SK-N-SH treated with all-trans-retinoic acid at 6 μM for 48 hours (cell line): ENCODE measurements at regions not wholly inside any gene's neighbourhood (a gene's known extent, or its start where the extent isn't known, plus 50 kb on each side); places are given as distances from the start of the nearest gene placed in this dataset.

Source experiments
- ATAC-seq: fragments of 200-7000 bp; cut with Tn5 transposase; 3 replicates; pipeline ENCODE4 v1.9.1; 2020; ENCODE audit warnings: mild to moderate bottlenecking, moderate library complexity
- ARNTL ChIP-seq: fragments of 450-650 bp; formaldehyde crosslinking; IDR thresholded peaks from 2 replicates; pipeline ENCODE4 v1.5.0; 2020; ENCODE audit warnings: low read depth, mild to moderate bottlenecking, moderate library complexity, borderline replicate concordance
- BACH2 ChIP-seq: fragments of 250-450 bp; sonication (Bioruptor Pico); IDR thresholded peaks from 2 replicates; pipeline ENCODE4 v1.9.0; 2021; ENCODE audit warnings: mild to moderate bottlenecking, borderline replicate concordance
- ESRRG ChIP-seq: fragments of 250-450 bp; sonication (Bioruptor Pico); IDR thresholded peaks from 2 replicates; pipeline ENCODE4 v1.6.1; 2021; ENCODE audit warnings: mild to moderate bottlenecking
- GLIS3 ChIP-seq: fragments of 250-450 bp; sonication (Bioruptor Pico); IDR thresholded peaks from 2 replicates; pipeline ENCODE4 v1.5.0; 2020; ENCODE audit warnings: mild to moderate bottlenecking, moderate library complexity
- ISL1 ChIP-seq: fragments of 250-450 bp; sonication (Bioruptor Pico); IDR thresholded peaks from 2 replicates; pipeline ENCODE4 v2.1.2; 2022; ENCODE audit warnings: mild to moderate bottlenecking, moderate library complexity
- OSR1 ChIP-seq: fragments of 250-450 bp; sonication (Bioruptor Pico); IDR thresholded peaks from 2 replicates; pipeline ENCODE4 v1.8.0; 2022; ENCODE audit warnings: moderate library complexity, mild to moderate bottlenecking, inconsistent platforms
- PPARA ChIP-seq: fragments of 250-450 bp; sonication (Bioruptor Pico); IDR thresholded peaks from 2 replicates; pipeline ENCODE4 v1.5.0; 2020; ENCODE audit warnings: mild to moderate bottlenecking, borderline replicate concordance
- RARB ChIP-seq: fragments of 250-450 bp; sonication (Bioruptor Pico); IDR thresholded peaks from 2 replicates; pipeline ENCODE4 v1.8.0; 2021; ENCODE audit warnings: mild to moderate bottlenecking, moderate library complexity
- SNAI2 ChIP-seq: fragments of 250-450 bp; sonication (Bioruptor Pico); IDR thresholded peaks from 2 replicates; pipeline ENCODE4 v1.5.0; 2020; ENCODE audit warnings: mild to moderate bottlenecking, moderate library complexity
- TCF4 ChIP-seq: fragments of 250-450 bp; sonication (Bioruptor Pico); IDR thresholded peaks from 2 replicates; pipeline ENCODE4 v1.8.0; 2021; ENCODE audit warnings: mild to moderate bottlenecking, moderate library complexity, borderline replicate concordance
- TOX ChIP-seq: fragments of 250-450 bp; sonication (Bioruptor Pico); IDR thresholded peaks from 2 replicates; pipeline ENCODE4 v1.8.0; 2021; ENCODE audit warnings: mild to moderate bottlenecking, moderate library complexity, borderline replicate concordance
- ZC3H10 ChIP-seq: fragments of 250-450 bp; sonication (Bioruptor Pico); IDR thresholded peaks from 2 replicates; pipeline ENCODE4 v1.5.1; 2021; ENCODE audit warnings: mild to moderate bottlenecking, moderate library complexity
- ZFP3 ChIP-seq: fragments of 250-450 bp; sonication (Bioruptor Pico); IDR thresholded peaks from 2 replicates; pipeline ENCODE4 v1.5.0; 2020; ENCODE audit warnings: mild to moderate bottlenecking, moderate library complexity
- ZFP30 ChIP-seq: fragments of 450-650 bp; formaldehyde crosslinking; IDR thresholded peaks from 2 replicates; pipeline ENCODE4 v1.5.0; 2022; ENCODE audit warnings: mild to moderate bottlenecking, moderate library complexity
- ZNF565 ChIP-seq: fragments of 450-650 bp; formaldehyde crosslinking; conservative IDR thresholded peaks from 2 replicates; pipeline ENCODE4 v1.5.0; 2020; ENCODE audit warnings: low read depth, mild to moderate bottlenecking, moderate library complexity
- ZNF70 ChIP-seq: fragments of 450-650 bp; formaldehyde crosslinking; IDR thresholded peaks from 2 replicates; pipeline ENCODE4 v1.5.0; 2020; ENCODE audit warnings: mild to moderate bottlenecking, moderate library complexity
- ZNF8 ChIP-seq: fragments of 450-650 bp; formaldehyde crosslinking; IDR thresholded peaks from 2 replicates; pipeline ENCODE4 v1.5.0; 2020; ENCODE audit warnings: mild to moderate bottlenecking, moderate library complexity
- TF ChIP-seq, protein P1 (sequence below): fragments of 250-450 bp; sonication (Bioruptor Pico); IDR thresholded peaks from 2 replicates; pipeline ENCODE4 v1.8.0; 2021; ENCODE audit warnings: low read depth, mild to moderate bottlenecking, moderate library complexity, borderline replicate concordance
- TF ChIP-seq, protein P2 (sequence below): fragments of 250-450 bp; sonication (Bioruptor Pico); IDR thresholded peaks from 2 replicates; pipeline ENCODE4 v1.5.1; 2020; ENCODE audit warnings: low read depth, mild to moderate bottlenecking, moderate library complexity
- TF ChIP-seq, protein P3 (sequence below): fragments of 250-450 bp; sonication (Bioruptor Pico); IDR thresholded peaks from 2 replicates; pipeline ENCODE4 v1.5.0; 2020; ENCODE audit warnings: mild to moderate bottlenecking, moderate library complexity
- TF ChIP-seq, protein P4 (sequence below): fragments of 250-450 bp; sonication (Bioruptor Pico); IDR thresholded peaks from 2 replicates; pipeline ENCODE4 v1.5.1; 2021; ENCODE audit warnings: mild to moderate bottlenecking, moderate library complexity
- TF ChIP-seq, protein P5 (sequence below): fragments of 250-450 bp; sonication (Bioruptor Pico); IDR thresholded peaks from 2 replicates; pipeline ENCODE4 v1.8.0; 2020; ENCODE audit warnings: mild to moderate bottlenecking, moderate library complexity, borderline replicate concordance

DNA sequence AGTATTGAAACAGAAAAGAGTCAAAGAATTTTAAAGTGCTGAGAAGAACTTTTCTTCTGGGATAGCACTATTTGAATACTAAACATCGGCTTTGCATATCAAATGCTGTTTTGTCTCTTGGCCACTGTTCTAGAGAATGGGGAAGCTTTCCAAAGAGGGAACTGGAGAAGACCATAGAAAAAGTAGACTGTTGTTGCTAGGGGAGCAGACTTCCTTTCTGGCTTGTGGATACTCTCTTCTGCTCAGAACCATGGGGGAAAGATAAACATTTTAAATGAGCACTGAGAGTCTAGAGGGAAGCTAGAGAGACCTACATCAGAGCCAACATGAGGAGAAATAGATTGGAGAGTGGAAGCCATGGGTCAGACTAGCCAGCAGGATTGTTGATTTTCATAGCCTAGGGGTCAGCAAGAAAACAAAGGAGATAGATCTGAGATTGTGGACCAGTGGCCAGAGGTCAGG lies 315.7 kb downstream of the KCTD12 start (continued):
- TF ChIP-seq ZC3H10 (CRISPR knock-in tag) (no peak), ISL1 (CRISPR knock-in tag) (no peak), TCF4 (CRISPR knock-in tag) (no peak)
- TF ChIP-seq, protein P1, sequence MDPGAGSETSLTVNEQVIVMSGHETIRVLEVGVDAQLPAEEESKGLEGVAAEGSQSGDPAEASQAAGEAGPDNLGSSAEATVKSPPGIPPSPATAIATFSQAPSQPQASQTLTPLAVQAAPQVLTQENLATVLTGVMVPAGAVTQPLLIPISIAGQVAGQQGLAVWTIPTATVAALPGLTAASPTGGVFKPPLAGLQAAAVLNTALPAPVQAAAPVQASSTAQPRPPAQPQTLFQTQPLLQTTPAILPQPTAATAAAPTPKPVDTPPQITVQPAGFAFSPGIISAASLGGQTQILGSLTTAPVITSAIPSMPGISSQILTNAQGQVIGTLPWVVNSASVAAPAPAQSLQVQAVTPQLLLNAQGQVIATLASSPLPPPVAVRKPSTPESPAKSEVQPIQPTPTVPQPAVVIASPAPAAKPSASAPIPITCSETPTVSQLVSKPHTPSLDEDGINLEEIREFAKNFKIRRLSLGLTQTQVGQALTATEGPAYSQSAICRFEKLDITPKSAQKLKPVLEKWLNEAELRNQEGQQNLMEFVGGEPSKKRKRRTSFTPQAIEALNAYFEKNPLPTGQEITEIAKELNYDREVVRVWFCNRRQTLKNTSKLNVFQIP (CRISPR knock-in tag) = no peak
- TF ChIP-seq, protein P2, sequence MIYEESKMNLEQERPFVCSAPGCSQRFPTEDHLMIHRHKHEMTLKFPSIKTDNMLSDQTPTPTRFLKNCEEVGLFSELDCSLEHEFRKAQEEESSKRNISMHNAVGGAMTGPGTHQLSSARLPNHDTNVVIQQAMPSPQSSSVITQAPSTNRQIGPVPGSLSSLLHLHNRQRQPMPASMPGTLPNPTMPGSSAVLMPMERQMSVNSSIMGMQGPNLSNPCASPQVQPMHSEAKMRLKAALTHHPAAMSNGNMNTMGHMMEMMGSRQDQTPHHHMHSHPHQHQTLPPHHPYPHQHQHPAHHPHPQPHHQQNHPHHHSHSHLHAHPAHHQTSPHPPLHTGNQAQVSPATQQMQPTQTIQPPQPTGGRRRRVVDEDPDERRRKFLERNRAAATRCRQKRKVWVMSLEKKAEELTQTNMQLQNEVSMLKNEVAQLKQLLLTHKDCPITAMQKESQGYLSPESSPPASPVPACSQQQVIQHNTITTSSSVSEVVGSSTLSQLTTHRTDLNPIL (CRISPR knock-in tag) = no peak

DNA sequence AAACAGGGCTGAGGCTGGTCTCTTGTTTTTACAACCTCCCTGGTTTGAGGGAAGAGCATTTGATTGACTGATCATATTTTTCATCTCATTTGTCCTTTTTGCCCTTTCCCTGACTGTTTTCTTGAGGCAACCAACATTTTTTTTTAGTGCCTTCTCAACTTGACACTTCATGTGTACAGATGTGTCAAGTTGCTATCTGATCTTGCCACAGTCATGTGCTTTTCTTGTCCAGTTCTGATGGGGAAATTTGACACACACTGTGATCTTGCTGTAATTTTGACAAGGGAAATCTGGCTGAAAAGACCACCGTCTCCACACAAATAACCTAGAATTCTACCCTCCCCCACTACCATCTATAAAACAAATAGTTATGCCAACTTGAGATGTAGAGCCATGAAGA lies 329.6 kb downstream of the KCTD12 start:
- TF ChIP-seq BACH2 (CRISPR knock-in tag) = no peak
- TF ChIP-seq, protein P3, sequence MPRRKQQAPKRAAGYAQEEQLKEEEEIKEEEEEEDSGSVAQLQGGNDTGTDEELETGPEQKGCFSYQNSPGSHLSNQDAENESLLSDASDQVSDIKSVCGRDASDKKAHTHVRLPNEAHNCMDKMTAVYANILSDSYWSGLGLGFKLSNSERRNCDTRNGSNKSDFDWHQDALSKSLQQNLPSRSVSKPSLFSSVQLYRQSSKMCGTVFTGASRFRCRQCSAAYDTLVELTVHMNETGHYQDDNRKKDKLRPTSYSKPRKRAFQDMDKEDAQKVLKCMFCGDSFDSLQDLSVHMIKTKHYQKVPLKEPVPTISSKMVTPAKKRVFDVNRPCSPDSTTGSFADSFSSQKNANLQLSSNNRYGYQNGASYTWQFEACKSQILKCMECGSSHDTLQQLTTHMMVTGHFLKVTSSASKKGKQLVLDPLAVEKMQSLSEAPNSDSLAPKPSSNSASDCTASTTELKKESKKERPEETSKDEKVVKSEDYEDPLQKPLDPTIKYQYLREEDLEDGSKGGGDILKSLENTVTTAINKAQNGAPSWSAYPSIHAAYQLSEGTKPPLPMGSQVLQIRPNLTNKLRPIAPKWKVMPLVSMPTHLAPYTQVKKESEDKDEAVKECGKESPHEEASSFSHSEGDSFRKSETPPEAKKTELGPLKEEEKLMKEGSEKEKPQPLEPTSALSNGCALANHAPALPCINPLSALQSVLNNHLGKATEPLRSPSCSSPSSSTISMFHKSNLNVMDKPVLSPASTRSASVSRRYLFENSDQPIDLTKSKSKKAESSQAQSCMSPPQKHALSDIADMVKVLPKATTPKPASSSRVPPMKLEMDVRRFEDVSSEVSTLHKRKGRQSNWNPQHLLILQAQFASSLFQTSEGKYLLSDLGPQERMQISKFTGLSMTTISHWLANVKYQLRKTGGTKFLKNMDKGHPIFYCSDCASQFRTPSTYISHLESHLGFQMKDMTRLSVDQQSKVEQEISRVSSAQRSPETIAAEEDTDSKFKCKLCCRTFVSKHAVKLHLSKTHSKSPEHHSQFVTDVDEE = no peak
- TF ChIP-seq ZNF70 = no peak
- TF ChIP-seq TCF4 (CRISPR knock-in tag) = no peak
- no peak for TF ChIP-seq OSR1 (CRISPR knock-in tag)
- TF ChIP-seq, protein P2 (CRISPR knock-in tag) = no peak
- TF ChIP-seq ARNTL = no peak
- TF ChIP-seq, protein P1 (CRISPR knock-in tag) = no peak
- TF ChIP-seq RARB (CRISPR knock-in tag) = no peak
- TF ChIP-seq SNAI2 (CRISPR knock-in tag) = no peak
- TF ChIP-seq, protein P4, sequence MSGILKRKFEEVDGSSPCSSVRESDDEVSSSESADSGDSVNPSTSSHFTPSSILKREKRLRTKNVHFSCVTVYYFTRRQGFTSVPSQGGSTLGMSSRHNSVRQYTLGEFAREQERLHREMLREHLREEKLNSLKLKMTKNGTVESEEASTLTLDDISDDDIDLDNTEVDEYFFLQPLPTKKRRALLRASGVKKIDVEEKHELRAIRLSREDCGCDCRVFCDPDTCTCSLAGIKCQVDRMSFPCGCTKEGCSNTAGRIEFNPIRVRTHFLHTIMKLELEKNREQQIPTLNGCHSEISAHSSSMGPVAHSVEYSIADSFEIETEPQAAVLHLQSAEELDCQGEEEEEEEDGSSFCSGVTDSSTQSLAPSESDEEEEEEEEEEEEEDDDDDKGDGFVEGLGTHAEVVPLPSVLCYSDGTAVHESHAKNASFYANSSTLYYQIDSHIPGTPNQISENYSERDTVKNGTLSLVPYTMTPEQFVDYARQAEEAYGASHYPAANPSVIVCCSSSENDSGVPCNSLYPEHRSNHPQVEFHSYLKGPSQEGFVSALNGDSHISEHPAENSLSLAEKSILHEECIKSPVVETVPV (CRISPR knock-in tag) = no peak
- TF ChIP-seq TOX (CRISPR knock-in tag) = no peak
- TF ChIP-seq ZC3H10 (CRISPR knock-in tag) = no peak
- no peak for TF ChIP-seq PPARA
- TF ChIP-seq, protein P5, sequence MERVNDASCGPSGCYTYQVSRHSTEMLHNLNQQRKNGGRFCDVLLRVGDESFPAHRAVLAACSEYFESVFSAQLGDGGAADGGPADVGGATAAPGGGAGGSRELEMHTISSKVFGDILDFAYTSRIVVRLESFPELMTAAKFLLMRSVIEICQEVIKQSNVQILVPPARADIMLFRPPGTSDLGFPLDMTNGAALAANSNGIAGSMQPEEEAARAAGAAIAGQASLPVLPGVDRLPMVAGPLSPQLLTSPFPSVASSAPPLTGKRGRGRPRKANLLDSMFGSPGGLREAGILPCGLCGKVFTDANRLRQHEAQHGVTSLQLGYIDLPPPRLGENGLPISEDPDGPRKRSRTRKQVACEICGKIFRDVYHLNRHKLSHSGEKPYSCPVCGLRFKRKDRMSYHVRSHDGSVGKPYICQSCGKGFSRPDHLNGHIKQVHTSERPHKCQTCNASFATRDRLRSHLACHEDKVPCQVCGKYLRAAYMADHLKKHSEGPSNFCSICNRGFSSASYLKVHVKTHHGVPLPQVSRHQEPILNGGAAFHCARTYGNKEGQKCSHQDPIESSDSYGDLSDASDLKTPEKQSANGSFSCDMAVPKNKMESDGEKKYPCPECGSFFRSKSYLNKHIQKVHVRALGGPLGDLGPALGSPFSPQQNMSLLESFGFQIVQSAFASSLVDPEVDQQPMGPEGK (CRISPR knock-in tag) = no peak
- TF ChIP-seq, all 23 proteins: peak for 0

DNA sequence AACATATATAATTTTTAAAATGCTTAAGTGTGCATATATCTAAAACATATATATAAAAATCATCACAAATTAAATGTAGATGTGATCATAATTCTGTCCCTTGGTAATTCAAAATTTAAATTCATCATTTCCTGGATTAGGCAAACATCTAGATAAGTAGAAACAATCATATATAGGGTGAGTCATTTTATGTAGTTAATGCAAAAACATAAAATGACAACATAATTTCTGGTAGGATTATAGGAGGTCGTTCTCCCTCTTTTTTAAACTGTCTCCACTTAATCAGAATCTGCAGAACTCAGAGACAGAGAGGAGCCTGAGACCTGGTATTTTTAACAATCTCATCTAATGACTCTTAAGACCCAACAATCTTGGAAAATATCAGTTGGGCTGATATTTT lies 333.4 kb downstream of the KCTD12 start:
- no peak for ATAC-seq
- TF ChIP-seq ARNTL = no peak
- TF ChIP-seq SNAI2 (CRISPR knock-in tag) = no peak
- no peak for TF ChIP-seq ESRRG
- no peak for TF ChIP-seq TOX (CRISPR knock-in tag)
- TF ChIP-seq ZNF70 = no peak
- no peak for TF ChIP-seq ZFP3
- TF ChIP-seq TCF4 (CRISPR knock-in tag) = no peak
- TF ChIP-seq ZC3H10 (CRISPR knock-in tag) = no peak
- no peak for TF ChIP-seq RARB (CRISPR knock-in tag)
- TF ChIP-seq GLIS3 (CRISPR knock-in tag) = no peak
- TF ChIP-seq ZNF565 (CRISPR knock-in tag) = no peak
- TF ChIP-seq ZFP30 (CRISPR knock-in tag) = no peak
- TF ChIP-seq, protein P1 (CRISPR knock-in tag) = no peak
- TF ChIP-seq ZNF8 = no peak

More for the DNA sequence above, 329.6 kb downstream of the KCTD12 start:
- no peak for ATAC-seq
